Neural cell (in vitro differentiated cells): ENCODE measurements at regions not wholly inside any gene's neighbourhood (a gene's known extent, or its start where the extent isn't known, plus 50 kb on each side); places are given as distances from the start of the nearest gene placed in this dataset.

Experiments used
- CTCF ChIP-seq: fragments of 450-650 bp; IDR thresholded peaks from 2 replicates; pipeline ENCODE4 v1.5.1; 2014; ENCODE audit warnings: antibody characterized with exemption, mild to moderate bottlenecking, moderate library complexity; ENCODE audit not compliant: poor library complexity, severe bottlenecking
- REST ChIP-seq: IDR thresholded peaks from 2 replicates; pipeline ENCODE4 v1.6.1; 2012; ENCODE audit warnings: borderline replicate concordance

GRCh38 chr4:20348411-20348810 lies 96.7 kb downstream of the SLIT2 start:
- TF ChIP-seq CTCF: no peak
- TF ChIP-seq REST: no peak
